GM18870 (cell line): ENCODE measurements at regions not wholly inside any gene's neighbourhood (a gene's known extent, or its start where the extent isn't known, plus 50 kb on each side); places are given as distances from the start of the nearest gene placed in this dataset.
"Not testable (repeated sequence)": the region's sequence is repeated elsewhere in the genome, so short reads cannot be mapped to it uniquely, and the experiment has no call there.

Experiments
- ATAC-seq: cut with Tn5 transposase; IDR thresholded peaks from one replicate; pipeline ENCODE4 v1.9.1; 2021; ENCODE audit warnings: moderate library complexity; ENCODE audit not compliant: unreplicated experiment

- ATAC-seq = no peak
Observed at GRCh38 chr5:109580225-109580624, 109.5 kb upstream of the MAN2A1 start.

- no peak for ATAC-seq
Observed at GRCh38 chr5:109575506-109575905, 114.2 kb upstream of the MAN2A1 start.

- ATAC-seq = no peak
Observed at GRCh38 chr5:109574985-109575384, 114.7 kb upstream of the MAN2A1 start.

GRCh38 chr5:109573766-109574165 is 116.0 kb upstream of the MAN2A1 start:
- no peak for ATAC-seq

- no peak for ATAC-seq
Observed at GRCh38 chr5:109573256-109573655, 116.5 kb upstream of the MAN2A1 start.

DNA sequence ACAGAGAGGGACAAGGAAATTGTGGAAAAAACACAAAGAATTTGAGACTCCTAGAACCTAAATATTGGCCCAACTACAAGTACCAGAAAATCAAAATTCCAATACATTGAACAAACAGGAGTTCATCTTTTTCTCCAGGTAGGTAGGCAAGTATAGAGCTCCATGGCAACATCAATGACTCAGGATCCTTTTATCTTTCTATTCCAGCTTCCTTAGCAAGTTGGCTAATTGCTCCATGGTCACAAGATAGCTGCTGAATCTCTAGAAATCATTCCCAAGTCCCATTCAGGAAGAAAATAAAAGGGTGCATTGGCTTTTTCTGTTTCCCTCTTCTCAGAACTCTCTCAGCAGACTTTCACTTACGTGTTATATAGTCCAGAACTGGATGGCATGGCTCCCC is 117.9 kb upstream of the MAN2A1 start:
- no peak for ATAC-seq

DNA sequence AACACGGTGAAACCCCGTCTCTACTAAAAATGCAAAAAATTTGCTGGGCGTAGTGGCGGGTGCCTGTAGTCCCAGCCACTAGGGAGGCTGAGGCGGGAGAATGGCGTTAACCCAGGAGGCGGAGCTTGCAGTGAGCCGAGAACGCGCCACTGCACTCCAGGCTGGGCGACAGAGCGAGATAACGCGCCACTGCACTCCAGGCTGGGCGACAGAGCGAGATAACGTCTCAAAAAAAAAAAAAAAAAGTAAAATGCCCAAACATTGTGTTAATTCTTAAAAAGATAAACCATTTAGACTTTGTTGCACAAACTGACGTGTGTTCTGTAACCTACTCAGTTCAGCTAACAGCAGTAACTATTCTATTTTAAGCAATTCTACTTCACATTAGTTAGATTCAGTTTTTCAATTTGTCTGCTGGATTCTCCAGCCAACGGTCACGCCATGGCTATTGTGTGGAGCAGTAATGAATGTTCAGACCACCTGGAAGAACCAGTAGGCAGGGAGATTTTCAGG is 119.3 kb upstream of the MAN2A1 start:
- no peak for ATAC-seq

DNA sequence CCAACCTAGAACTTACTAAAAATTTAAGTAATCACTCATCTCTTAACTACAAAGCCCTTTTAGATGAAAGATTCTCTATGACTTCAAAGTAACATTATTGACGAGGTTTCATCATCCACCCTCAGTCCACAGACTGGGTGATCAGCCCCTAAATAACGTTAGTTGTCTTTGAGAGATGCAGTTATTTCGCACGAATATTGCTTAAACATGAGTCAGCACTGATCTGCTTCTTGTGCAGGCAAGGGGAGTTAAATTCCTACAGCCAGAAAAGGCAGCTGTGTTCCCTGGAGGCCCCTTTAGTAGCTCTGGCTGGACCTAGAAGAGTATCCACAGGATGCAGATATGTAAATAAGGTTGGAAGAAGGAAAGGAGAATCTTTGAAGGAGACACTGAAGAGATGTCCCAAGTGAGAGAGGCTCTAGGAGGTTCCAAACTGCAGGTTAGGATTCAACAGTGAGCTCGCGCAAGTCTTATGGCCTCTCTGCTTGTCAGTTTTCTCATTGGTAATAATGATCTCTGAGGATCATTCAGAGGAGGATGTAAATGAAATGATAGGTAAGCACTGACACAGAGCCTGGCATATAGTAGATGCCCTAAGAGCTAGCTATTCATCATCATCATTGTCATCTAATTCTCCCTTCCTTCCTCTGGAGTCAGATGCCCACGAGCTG is 122.2 kb upstream of the MAN2A1 start:
- ATAC-seq = no peak

DNA sequence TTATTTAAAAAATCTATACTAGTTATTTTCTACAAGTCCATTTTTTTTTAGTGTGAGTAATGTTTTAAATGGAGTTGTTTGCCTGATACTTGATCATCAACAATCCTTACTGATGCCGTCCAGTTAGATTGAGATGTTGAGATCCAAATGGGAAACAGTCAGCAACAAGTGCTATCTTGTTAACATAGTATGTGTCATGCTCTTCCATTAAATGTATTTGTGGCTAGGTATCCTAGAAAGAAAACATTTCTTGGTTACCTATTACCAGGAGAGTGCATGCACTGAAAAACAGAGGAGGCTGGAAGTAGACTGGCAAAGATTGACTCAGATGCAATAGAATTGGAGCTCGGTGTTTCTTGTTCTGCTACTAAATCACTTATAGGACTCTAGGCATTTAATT is 123.4 kb upstream of the MAN2A1 start:
- ATAC-seq = no peak

- ATAC-seq = no peak
Observed at GRCh38 chr5:109563739-109564138, 126.0 kb upstream of the MAN2A1 start.

GRCh38 chr5:109563189-109563588 is 126.5 kb upstream of the MAN2A1 start:
- no peak for ATAC-seq

DNA sequence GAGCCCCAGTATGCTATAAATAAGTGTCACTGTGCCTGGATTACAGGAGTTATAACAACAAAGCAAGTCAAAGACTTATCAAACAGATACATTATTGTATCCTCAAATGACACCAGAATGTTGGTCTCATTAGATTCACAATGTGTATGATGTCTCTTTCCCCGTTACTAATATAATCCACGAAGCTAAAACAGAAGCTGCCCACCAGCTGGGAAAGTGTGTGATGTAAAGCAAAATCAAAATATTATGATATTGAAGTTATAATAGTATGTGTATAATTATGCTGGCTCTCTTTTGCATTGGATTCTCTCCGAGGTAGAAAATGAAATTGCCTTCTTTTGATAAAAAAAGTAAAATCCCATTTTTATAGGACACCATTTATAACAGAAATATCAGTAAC is 127.3 kb upstream of the MAN2A1 start:
- no peak for ATAC-seq

GRCh38 chr5:109561447-109561846 is 128.3 kb upstream of the MAN2A1 start:
- ATAC-seq = no peak

- no peak for ATAC-seq
Observed at GRCh38 chr5:109560554-109560953, 129.2 kb upstream of the MAN2A1 start.

- ATAC-seq = no peak
Observed at GRCh38 chr5:109558952-109559351, 130.8 kb upstream of the MAN2A1 start.

GRCh38 chr5:109558364-109558763 is 131.4 kb upstream of the MAN2A1 start:
- no peak for ATAC-seq

DNA sequence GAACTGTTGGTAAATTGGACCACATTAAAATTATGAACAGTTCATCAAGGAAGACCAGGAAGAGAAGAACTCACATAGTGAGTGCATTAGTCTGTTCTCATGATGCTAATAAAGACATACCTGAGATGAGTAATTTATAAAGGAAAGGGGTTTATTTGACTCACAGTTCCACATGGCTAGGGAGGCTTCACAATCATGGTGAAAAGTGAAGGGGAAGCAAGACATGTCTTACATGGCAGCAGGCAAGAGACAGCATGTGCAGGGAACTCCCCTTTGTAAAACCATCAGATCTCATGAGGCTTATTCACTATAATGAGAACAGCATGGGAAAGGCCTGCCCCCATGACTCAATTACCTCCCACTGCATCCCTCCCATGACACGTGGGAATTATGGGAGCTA is 135.9 kb upstream of the MAN2A1 start:
- no peak for ATAC-seq

DNA sequence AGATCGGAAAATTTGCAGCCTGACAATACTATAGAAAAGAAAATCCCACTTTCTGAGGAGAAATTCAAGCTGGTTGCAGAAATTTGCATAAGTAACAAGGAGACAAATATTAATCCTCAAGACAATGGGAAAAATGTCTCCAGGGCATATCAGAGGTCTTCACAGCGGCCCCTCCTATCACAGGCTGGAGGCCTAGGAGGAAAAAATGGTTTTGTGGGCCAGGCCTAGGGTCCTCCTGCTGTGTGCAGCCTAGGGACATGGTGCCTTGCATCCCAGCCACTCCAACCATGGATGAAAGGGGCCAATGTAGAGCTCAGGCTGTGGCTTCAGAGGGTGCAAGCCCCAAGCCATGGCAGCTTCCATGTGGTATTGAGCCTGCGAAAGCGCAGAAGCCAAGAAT is 138.5 kb upstream of the MAN2A1 start:
- ATAC-seq = not testable (repeated sequence)

DNA sequence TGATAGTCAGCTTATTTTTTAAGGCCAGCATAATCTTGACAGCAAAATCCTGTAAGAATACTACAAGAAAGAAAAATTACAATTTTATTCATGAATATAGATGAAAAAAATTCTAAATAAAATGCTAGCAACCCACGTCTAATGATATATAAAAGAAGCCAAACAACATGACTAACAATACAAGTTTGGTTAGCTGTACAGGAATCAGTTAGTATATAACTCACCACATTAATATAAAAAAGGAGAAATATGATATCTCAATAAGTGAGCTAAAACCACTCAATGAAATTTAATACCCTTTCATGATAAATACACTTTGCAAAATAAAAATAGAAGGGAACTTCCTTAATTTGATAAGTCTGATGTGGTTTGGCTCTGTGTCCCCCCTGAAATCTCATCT is 139.7 kb upstream of the MAN2A1 start:
- ATAC-seq = no peak

DNA sequence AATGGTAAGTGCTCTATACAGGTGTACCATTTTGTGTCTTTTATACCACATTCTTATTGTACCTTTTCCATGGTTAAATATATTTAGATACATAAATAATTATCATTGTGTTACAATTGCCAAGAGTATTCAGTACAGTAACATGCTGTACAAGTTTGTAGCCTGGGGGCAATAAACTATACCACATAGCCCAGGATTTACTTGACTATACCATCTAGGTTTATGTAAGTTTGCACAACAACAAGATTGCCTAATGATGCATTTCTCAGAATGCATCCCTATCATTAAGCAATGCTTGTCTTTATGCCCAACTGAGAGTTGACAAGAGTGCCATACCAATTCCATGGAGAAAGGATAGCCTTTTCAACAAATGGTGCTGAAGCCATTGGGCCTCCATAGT is 136.7 kb upstream of the PJA2 start:
- ATAC-seq = no peak

GRCh38 chr5:109544873-109545272 is 135.1 kb upstream of the PJA2 start:
- not testable (repeated sequence) for ATAC-seq

DNA sequence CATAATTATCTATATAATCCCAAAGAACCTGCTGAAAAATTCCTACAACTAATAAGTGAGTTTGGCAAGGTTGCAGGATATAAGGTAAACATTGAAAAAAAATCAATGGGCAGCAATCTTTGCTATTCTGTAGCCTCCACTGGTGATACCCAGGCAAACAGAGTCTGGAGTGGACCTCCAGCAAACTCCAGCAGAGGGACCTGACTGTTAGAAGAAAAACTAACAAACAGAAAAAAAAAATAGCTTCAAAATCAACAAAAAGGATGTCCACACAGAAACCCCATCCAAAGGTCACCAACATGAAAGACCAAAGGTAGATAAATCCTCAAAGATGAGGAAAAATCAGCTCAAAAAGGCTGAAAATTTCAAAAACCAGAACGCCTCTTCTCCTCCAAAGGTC is 128.9 kb upstream of the PJA2 start:
- not testable (repeated sequence) for ATAC-seq

DNA sequence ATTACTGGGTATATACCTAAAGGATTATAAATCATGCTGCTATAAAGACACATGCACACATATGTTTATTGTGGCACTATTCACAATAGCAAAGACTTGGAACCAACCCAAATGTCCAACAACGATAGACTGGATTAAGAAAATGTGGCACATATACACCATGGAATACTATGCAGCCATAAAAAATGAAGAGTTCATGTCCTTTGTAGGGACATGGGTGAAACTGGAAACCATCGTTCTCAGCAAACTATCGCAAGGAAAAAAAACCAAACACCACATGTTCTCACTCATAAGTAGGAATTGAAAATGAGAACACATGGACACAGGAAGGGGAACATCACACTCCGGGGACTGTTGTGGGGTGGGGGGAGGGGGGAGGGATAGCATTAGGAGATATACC is 125.3 kb upstream of the PJA2 start:
- ATAC-seq = not testable (repeated sequence)
